ENCODE measurements at regions not wholly inside any gene's neighbourhood (a gene's known extent, or its start where the extent isn't known, plus 50 kb on each side); places are given as distances from the start of the nearest gene placed in this dataset.

GRCh38 chr17:5772720-5773119 lies 188.4 kb upstream of the NLRP1 start:
- H3K27me3 ChIP-seq (ENCODE audit: control insufficient read depth in 4 of 4, insufficient read depth in 4 of 4, low read length in 3 of 4) = peaks cover 0 to 4% (median 3%) of the 10 kb centered on the region in 4 donors
- no peaks in the 10 kb centered on the region for H3K4me1 ChIP-seq (ENCODE audit: control insufficient read depth in 4 of 4, insufficient read depth in 4 of 4, low read length in 3 of 4)
- no peak overlapping the region for H3K9ac ChIP-seq (ENCODE audit: low read depth in 1 of 2, low read length in 2 of 2)
- no peak overlapping the region for H3K27ac ChIP-seq (ENCODE audit: low read depth in 1 of 2, low read length in 2 of 2)
- 75% methylated on average over 13 of the region's 13 CpGs for WGBS
- H3K36me3 ChIP-seq (ENCODE audit: control insufficient read depth in 4 of 4, insufficient read depth in 3 of 4, low read depth in 1 of 4, low read length in 3 of 4) = no peaks in the 10 kb centered on the region
- no peak overlapping the region for H3K4me3 ChIP-seq (ENCODE audit: low read depth in 1 of 3, low read length in 3 of 3)
- TF ChIP-seq, protein P1, sequence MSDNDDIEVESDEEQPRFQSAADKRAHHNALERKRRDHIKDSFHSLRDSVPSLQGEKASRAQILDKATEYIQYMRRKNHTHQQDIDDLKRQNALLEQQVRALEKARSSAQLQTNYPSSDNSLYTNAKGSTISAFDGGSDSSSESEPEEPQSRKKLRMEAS (IDR thresholded peaks at IDR 0.05) = no peak
- TF ChIP-seq EGR1 (IDR thresholded peaks at IDR 0.05; ENCODE audit: low read depth in 2 of 2) (no peak), YY1 (IDR thresholded peaks at IDR 0.05) (no peak), TAF1 (conservative IDR thresholded peaks at IDR 0.05) (no peak), ATF3 (IDR thresholded peaks at IDR 0.05) (no peak), FOXA2 (IDR thresholded peaks at IDR 0.05) (no peak), HNF4A (conservative IDR thresholded peaks at IDR 0.05) (no peak), HNF4G (IDR thresholded peaks at IDR 0.05) (no peak), RAD21 (IDR thresholded peaks at IDR 0.05) (no peak), GABPA (IDR thresholded peaks at IDR 0.05 in 1 of 2, conservative IDR thresholded peaks at IDR 0.05 in 1 of 2) (no peak), FOXA1 (IDR thresholded peaks at IDR 0.05) (no peak), REST (IDR thresholded peaks at IDR 0.05) (no peak), NR2F2 (IDR thresholded peaks at IDR 0.05) (no peak), SP1 (IDR thresholded peaks at IDR 0.05) (no peak), RXRA (IDR thresholded peaks at IDR 0.05) (no peak)
- TF ChIP-seq, protein P2, sequence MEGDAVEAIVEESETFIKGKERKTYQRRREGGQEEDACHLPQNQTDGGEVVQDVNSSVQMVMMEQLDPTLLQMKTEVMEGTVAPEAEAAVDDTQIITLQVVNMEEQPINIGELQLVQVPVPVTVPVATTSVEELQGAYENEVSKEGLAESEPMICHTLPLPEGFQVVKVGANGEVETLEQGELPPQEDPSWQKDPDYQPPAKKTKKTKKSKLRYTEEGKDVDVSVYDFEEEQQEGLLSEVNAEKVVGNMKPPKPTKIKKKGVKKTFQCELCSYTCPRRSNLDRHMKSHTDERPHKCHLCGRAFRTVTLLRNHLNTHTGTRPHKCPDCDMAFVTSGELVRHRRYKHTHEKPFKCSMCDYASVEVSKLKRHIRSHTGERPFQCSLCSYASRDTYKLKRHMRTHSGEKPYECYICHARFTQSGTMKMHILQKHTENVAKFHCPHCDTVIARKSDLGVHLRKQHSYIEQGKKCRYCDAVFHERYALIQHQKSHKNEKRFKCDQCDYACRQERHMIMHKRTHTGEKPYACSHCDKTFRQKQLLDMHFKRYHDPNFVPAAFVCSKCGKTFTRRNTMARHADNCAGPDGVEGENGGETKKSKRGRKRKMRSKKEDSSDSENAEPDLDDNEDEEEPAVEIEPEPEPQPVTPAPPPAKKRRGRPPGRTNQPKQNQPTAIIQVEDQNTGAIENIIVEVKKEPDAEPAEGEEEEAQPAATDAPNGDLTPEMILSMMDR (IDR thresholded peaks at IDR 0.05; ENCODE audit: low read depth, low read length, missing input control) = no peak
- TF ChIP-seq, protein P3, sequence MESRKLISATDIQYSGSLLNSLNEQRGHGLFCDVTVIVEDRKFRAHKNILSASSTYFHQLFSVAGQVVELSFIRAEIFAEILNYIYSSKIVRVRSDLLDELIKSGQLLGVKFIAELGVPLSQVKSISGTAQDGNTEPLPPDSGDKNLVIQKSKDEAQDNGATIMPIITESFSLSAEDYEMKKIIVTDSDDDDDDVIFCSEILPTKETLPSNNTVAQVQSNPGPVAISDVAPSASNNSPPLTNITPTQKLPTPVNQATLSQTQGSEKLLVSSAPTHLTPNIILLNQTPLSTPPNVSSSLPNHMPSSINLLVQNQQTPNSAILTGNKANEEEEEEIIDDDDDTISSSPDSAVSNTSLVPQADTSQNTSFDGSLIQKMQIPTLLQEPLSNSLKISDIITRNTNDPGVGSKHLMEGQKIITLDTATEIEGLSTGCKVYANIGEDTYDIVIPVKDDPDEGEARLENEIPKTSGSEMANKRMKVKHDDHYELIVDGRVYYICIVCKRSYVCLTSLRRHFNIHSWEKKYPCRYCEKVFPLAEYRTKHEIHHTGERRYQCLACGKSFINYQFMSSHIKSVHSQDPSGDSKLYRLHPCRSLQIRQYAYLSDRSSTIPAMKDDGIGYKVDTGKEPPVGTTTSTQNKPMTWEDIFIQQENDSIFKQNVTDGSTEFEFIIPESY (IDR thresholded peaks at IDR 0.05) = no peak
- DNase-seq (ENCODE audit: low spot score) = no peak
- no peaks in the 10 kb centered on the region for H3K9me3 ChIP-seq (ENCODE audit: control insufficient read depth in 4 of 4, low read length in 3 of 4)
